ENCODE measurements at regions not wholly inside any gene's neighbourhood (a gene's known extent, or its start where the extent isn't known, plus 50 kb on each side); places are given as distances from the start of the nearest gene placed in this dataset.

DNA sequence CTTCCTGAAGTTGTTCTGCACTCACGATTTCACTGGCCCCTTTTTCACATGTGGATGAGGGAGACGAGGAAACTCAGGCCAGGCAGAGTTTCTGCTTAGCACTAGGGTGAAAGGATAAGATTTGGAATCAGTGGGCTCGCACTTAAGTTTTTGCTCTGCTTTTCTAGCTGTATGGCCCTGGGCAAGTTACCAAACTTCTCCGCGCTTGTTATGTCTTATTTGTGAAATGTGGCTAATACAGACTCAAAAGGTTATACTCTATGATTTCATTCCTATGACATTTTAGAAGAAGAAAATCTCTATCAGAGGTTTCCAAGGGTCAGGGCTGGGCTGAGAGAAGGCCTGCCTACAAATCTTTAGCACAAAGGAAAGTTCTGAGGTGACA lies 191.9 kb upstream of the LRIG1 start:
- DNase-seq: no peak

DNA sequence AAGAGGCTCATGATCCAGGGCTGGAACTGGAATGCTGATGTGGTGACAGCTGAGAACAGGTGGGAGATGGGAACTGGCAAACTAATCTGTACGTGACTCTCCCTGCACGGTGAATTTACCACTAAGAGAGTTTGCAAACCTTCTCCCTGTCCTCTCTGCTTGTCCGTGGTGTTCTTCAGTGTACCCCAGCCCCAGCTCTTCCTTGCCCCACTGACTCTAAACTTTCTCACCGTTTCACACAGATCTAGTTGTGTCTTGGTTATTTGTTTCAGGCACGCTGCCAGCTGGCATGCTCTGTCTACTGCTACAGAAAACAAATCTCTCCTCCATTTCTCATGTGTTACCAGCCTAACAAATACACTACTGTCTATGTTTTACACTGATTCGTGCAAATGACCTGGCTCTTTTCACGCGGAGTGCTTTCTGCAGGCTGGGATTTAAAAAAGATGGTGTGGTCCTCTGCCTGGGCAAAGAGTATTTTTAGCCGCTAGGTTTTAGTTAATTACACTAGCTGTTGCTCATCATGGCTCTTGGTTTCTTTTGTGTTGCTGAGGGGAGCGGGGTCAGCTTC lies 192.7 kb upstream of the LRIG1 start:
- DNase-seq: peak; percentile 24

DNA sequence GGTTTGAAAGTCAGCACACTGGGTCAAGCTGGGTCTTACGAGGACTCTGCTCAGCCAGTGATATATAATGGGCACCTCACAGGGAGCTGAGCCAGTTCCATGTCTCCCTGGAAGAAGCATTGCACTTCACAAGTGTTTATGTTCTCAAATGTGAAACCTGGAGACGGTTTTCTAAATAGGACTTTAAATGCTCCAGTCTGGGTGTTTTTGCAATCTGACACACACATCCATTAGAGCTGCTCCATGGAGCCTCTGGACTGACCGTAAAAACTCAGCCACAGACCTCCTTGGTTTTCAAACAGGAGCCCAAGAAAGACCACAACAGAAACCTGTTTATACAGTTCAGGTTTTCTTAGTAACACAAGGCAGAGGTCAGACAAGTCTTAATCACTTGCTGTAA lies 201.3 kb upstream of the LRIG1 start:
- DNase-seq: no peak

DNA sequence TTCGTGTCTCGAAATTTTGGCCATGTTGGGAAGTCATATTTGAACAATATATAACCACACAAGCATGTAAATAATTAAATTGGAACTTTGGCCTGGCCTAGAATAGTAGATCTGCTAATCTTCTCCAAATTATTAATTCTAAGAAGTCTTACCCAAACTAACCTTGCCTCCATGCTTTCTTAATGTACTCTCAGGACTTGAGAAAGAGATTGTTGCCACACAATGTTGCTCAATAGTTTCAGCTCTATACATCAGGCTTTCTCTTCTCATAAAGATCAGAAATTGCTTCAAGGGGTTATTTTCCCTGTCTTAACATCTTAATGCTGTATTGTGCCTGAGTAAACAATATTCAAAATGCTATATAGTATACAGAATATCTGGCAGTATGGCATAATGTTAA lies 202.7 kb upstream of the LRIG1 start:
- DNase-seq: no peak

DNA sequence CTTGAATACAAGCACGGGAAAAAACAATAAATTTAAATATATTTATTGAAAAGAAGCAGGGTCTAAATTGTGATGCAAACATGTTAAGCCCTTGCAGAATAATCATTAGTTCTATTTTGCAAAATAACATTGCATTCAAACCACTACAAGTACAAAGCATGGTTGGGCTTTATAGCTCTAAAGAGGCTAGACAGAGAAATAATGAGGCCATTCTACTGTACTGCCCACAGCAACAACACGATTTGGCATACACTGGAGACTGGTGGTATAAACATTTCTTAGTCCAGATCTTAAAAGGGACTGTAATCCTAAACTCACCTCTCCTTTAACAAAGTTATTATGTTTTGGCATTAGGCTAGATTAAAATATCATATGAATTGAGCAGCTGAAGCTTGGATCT lies 204.3 kb upstream of the LRIG1 start:
- DNase-seq: no peak

DNA sequence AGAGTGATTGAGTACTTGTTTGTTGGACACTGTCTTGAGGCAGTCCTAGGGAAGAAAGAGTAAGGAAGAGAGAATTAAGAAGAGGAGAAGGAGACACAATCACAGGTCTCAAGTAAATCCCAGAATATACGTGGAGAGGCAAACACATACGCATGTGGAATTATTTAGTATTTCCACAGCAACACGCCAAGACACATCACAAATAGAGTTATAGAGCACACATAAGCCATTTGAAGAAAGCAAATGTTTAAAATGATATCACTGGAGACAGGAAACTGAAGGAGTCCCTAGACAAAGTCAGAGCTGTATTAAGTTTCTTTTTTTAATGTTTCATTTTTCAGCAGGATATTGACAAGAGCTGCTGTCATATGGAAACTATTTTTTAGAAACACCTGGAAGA lies 206.1 kb upstream of the LRIG1 start:
- no peak for DNase-seq

DNA sequence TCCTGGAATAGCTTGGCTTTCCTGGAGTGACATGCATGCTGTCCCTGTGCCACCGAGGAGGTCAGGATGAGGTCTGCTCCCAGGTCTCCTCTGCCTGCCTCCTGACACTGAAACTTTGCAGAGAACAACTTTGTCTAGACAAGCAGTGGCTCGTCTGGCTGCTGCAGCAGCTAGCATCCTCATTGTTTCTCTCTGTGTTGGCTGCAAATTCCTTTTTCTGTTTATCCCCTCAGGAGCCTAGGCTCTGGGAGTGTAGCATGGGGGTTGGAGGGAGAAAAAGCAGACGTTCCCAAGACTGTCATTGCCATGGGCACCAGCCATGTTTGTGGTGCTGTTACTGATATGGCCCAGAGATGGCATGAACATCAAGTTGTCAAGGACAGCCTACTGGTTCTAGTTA lies 208.7 kb upstream of the LRIG1 start:
- DNase-seq: no peak

DNA sequence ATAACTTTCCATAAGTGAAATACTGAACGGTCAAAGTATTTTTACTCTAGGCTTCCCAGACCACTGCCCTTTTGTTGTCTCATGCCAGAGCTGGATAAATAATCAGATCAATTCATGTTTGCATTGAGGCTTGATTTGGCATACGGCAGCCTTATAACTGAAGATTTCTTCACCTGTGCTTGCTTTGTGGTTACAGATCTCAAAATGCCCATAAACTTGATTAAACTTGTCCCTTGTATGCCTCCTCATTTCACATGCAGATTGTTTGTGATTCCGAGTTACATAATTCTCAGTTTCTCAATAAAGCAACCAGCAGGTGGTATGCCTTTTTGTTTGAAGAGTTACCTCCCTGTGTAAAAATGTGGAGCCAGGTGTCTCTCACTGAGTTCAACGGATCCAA lies 211.4 kb upstream of the LRIG1 start:
- DNase-seq: no peak

DNA sequence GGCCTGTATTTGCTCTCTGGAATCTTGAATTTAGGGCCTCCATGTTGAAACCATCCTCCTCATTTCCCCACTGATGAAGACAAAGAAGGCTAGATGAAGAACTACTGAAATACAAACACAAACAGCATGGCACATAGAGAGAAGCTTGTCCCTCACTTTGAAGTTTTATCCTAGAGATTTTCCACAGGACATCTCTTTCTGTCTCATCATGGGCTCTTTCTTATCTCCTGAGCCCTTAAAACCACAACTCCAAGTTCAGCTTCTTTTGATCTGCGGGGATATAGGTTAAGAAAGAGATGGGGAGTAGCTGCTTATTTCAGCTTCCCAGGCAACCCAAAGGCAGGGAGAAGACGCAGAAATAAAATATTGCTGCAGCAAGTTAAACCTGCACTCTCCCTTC lies 213.1 kb upstream of the LRIG1 start:
- DNase-seq: no peak

DNA sequence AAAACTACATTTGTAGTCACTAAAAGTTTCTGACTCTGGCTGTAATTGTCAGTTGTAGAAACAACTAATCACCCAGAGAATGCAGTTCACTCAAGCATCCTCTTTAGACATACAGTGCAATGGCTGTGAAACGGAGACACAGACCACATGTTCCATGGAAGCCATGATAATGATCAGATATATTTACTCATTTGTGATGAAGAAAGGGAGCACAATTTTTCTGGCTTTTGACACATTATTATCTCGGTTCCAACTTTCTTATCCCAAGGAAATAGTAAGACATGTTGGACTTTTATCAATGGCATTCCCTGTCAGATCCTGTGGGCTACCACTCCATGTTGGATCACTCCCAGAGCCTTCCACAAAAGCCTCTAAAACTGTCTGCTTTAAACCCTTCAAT lies 215.0 kb upstream of the LRIG1 start:
- DNase-seq: no peak

DNA sequence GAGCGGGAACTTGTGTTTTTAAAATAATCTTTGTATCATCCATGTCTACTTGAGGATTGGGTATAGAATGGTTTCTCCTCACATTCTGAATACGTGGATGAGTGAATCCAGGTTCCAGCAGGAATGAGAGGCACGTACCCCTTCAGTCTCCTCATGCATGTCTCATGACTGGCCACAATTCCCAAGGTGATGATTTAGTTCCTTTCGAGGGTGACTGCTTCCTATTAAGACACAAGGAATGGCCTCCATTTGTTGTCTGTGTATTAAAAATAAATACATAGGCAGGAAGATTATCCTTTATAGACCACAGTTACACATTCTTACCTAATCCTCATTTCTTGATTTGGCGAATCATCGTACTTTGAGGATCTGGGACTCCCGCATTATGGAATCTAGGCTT lies 217.0 kb upstream of the LRIG1 start:
- no peak for DNase-seq

DNA sequence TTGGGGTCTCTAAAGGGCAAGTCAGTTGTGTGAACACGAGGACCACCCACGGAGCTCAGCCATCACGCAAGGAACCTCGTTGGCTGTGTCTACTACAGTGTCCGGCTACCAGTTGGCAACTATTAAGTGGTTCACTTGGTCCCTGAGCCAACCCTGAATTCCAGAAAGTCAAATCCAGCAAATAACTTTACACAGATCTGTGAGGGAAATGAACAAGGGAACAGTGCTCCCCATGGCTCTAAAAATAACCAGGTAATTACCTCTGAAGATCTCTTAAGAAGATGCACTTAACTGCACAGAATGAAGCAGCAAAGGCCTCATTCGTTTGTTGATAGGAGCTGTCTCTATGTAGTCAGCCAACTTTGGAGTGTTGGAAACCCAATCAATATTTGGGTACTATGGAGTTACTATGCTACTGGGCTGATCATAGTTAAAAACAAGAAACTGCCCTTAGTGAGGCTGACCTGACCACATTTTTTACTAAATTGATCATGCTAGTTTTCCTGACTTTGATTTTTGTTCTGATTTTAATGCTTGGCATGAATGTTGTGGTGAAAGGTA lies 219.1 kb upstream of the LRIG1 start:
- DNase-seq: no peak

DNA sequence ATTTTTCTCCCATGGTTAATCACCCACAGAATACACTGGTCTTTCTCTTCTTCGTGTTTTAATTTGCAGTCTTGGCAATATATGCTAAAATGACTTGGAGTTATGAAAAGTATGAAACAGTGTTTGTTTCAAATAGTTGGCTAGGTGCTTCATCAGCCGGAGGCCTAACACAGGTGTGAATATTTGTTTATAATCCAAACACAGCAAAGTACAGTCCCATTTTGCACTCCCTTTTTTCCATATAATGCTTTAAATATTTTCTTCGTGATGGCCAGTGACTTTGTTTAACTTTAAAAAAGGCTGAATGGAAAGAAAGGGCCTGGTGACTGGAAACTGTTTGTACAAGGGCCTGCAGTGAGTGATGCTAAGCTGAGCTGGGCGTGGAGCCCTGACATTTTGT lies 219.7 kb upstream of the LRIG1 start:
- DNase-seq: no peak

DNA sequence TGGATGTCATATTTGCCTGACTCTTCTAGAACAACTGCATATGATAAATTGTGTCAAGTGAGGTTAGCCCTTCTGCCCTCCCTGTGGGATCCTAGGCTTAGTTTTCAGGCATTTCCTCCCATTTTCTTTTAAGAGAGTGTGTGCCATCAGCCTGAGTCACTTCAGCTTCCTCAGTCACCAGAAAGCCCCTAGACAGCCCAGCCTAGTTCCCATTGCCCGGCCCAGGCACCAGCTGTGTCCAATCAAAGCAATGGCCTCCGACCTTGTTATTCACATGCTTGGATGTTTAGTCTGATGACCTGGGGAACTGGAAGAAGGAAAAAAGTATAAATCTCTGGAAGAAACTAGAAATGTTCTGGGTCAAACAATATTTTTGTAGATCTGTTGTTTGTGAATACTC lies 221.9 kb upstream of the LRIG1 start:
- no peak for DNase-seq

DNA sequence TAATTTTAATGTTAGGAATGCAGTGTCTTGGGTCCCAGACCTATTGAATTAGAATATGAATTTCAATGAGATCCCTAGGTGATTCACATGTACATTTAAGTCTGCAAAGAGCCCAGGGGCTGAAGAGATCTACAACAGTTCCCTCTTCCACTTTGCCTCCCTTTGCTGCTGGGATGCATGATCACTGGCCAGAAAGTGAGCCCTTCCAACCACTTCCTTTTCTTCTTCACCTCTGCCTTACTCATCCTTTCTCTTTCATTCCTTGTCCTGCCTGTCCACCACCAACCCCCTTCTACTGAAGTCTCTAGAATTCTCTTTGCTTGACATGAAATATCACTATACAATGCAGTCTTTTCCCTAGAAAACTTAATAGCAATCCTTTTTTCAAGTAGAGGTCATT lies 222.4 kb upstream of the LRIG1 start:
- no peak for DNase-seq

DNA sequence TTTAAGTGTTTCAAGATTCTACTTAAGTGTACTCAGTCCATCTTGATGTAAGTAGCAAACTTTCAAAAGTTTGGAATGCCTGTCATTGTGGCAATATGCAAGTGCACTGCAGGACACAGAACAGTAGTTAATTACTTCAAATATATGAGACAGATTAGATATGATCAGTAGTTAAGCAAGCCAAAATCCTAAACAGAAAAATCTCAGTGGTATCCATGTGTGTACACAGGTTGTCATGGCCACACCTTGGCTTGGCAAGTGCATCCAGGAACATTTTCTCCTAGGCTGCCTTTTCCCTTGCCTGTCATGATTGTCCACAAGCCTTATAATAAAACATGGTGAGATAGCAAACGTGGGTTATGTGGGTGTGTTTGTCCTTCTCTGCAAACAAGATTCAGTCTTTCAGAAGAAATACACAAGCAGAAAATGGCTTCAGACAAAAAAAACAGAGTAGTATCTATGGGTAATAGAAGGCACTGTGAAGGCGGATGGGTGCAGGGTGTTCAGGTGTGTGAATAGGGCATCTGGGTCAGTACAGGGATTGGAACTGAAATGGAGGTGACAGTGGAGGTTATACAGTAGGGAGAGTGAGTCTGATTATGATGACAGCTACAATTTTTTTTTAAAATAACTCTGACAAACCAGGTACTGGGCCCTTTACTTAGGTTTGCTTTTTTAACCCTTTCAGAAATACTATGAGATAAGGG lies 229.0 kb upstream of the LRIG1 start:
- no peak for DNase-seq

DNA sequence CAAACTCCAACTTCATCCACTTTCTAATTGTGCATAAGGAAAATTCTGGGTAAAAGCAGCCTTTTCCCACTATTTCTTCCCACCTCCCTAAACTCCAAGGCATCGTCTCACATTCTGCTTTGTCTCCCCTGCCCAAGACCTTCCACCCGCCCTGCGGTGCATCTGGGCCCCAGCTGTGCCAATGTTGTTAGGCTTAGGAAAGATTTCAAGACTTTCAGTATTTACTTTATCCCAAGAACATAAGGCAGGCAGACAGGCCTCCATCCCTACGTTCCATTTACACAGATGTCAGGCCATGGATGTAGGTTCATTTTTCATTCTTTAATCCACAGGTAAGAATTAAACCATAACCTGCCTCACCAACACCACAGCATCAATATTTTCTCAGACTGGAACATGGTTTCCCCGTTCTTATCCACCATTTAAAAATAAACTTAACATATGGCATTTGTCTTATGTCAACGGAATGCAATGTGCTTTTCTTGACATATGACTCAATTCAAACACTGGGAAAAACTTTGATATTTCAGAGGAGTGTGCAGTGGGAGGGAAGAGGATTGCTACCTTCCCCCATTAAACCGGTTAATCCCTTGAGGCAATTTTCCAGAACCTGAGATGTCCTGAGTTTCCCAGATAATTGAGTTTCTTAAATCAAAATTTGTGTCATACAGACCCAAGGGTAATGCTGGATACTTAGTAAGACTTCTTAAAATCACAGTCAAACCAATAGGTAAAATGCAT lies 238.0 kb upstream of the LRIG1 start:
- DNase-seq: no peak

DNA sequence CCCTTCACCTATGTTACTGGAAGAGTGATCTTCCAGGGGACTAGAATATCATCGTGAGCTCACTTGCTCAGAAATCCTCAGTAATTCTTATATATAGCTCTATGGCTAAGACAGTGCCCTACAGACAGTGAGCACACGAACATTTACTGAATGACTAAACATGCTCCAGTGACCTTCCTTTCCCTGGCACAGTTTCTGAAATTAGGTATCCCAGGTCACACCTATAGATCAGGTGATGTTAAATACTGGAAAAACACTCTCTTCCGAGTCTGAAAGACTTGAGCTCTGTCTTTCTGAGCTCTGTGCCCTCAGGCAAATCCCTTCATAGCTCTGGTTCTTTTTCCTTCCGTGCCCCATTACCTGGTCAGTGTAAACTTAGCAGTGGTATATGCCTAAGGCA lies 239.4 kb upstream of the LRIG1 start:
- no peak for DNase-seq

DNA sequence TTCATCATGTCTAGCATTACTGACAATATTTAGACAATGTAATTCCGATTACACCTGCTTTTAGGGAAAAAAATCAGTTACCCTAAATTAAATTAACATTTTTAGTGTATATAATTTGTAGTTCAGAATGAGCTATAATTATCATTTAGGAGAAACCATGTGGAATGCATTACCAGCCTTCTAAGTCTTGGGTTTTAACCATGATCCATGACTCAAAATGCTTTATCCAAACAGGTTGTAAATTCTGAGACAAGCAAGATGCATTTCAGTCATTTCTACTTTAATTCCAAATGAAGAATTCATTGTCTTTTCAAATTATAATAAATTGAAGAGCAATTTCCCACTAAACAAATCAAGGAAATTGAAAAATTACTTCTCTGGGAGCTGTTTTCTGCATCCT lies 243.7 kb upstream of the LRIG1 start:
- DNase-seq: no peak

DNA sequence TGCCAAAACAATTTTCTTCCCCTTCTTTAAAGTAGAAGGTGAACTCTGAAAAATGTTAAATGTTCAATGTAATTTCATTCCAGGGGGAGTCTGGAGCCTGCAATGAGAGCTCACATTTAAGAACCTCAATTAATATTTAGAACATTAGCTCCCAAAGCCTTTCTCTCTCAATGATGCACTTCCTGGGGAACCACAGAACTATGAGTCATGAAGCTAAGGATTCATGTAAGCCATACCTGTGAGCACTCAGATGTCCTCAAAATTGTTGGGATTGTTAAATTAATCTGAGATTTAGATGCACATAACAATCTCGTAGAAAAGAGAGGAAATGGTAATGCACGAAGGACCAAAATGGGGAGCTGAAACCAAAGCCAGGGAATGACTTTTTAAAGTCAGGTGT lies 244.2 kb upstream of the LRIG1 start:
- no peak for DNase-seq

DNA sequence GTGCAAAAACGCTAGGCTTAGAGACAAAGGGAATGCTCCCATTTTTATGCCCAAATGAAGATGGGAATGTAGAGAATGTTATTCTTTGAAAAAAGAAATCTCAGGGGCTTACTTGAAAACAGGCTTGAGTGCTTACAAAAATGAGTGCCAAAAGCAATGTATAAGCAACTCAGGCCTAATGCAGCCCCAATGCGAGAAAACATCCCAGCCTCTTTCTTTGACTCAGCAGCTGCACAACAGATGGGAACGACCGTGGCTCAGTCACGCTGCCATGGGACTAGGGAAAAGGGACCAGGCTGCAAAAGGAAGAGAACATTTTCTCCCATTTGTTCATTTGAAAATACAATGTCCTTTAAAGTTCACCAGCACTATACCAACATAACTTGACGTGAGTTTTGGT lies 246.4 kb upstream of the LRIG1 start:
- DNase-seq: no peak

DNA sequence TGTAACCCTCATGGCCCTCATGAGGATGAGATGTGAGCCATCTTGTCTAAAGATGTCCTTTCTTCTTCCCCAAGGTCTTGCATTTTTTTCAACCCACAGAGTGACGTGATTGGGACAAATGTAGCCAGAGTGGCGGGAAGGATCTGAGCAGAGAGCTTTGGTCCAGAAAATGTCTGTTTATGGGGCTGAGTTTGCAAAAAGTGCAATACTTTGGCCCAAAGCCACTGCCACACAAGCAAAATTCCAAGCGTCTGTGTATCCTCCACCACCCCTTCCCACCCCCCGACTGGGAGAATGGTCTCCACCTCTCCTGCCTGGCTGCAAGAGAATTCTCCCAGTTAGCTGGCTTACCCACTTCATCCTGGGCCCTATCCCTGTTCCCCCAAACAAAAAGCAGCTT lies 246.9 kb upstream of the LRIG1 start:
- no peak for DNase-seq

DNA sequence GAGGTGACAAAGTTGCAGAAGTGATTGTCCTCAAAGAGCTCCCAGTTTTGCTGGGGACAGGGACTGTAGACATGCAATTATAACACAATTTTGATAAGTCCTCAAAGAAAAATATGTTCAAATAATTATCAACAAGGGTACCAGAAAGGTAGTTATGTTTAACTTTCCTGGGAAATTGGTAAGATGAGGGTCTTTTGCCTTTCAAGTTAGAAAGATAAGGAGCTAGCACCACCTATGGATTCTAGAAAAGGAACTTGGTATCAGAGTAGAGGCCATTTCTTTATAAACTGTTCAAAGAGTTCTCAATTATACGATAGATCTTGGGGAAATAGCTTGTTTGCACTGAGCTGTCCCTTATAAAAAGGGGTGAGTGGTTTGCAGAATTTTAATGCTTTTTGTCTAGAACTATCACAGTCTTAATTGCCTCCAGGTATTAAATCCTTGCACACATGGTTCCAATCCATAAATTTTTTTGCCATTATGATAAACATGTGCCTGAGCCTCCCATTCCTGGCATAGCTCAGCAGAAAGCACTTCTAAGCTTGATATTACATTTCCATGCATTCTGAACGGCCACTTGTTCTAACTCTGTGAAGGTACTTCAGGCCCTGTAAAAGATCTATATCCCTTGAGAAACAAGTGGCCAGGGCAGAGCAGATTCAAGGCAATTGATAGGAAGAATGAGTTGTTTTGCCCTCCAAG lies 247.5 kb upstream of the LRIG1 start:
- DNase-seq: no peak

DNA sequence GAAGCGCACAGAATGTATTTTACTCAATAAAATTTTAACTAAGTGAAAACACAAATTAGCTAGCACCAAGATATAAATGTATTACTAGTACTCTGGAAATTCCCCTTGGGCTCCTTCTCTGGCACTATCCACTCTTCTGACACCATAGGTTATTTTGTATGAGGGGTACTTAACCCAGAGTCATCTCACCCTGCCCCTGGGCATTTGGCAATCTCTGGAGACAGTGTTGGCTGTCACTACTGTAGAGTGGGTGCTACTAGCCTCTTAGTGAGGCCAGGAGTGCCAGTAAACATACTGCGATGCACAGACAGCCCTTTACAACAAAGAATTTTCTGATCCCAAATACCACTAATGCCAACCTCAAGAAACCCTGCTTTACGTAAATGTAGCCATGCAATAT lies 246.3 kb upstream of the KBTBD8 start:
- no peak for DNase-seq
